HS-27A (cell line): ENCODE measurements at regions not wholly inside any gene's neighbourhood (a gene's known extent, or its start where the extent isn't known, plus 50 kb on each side); places are given as distances from the start of the nearest gene placed in this dataset.
A peak's percentile ranks its signal among the peaks of the same experiment; 100 is the strongest.
"Not testable (repeated sequence)": the region's sequence is repeated elsewhere in the genome, so short reads cannot be mapped to it uniquely, and the experiment has no call there.

Source experiments
- DNase-seq: peaks from one replicate; pipeline ENCODE4 v3.0.0-alpha.2; 2012; ENCODE audit warnings: low read depth, missing footprints

DNA sequence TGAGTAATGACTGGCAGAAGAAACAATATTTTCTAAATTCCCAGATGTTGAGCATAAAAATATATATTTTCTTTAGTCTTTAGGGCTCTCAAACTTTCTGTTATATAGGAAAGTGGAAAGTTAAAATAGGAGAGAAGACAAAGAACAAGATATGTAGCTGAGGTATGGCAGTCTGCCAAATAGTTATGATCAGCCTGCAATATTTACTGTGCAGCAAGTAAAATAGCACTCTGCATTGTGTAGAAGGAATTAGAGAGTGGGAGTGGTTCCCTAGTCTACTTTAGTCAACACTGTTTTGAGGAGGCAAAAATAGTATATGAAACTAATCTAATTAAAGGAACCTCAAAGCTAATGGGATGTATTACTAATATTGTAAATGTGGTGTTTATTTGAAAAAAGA lies 978.1 kb upstream of the ALCAM start:
- peak; percentile 29 for DNase-seq

DNA sequence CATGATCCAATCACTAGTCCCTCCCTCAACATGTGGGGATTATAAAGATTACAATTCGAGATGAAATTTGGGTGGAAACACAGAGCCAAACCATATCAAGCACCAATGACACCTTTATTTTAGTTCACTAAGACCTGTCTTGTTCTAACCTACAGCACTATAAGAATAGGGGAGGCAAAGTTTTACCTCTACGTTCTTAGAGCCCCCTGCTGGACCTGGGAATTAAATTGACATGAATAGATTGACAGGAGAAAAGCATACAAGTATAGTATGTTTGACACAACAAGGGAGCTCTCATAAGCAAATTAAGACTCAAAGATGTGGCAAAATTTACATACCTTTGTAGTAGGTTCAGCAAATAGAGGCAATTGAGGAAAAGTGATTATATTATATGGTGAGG lies 974.4 kb upstream of the ALCAM start:
- DNase-seq = no peak

DNA sequence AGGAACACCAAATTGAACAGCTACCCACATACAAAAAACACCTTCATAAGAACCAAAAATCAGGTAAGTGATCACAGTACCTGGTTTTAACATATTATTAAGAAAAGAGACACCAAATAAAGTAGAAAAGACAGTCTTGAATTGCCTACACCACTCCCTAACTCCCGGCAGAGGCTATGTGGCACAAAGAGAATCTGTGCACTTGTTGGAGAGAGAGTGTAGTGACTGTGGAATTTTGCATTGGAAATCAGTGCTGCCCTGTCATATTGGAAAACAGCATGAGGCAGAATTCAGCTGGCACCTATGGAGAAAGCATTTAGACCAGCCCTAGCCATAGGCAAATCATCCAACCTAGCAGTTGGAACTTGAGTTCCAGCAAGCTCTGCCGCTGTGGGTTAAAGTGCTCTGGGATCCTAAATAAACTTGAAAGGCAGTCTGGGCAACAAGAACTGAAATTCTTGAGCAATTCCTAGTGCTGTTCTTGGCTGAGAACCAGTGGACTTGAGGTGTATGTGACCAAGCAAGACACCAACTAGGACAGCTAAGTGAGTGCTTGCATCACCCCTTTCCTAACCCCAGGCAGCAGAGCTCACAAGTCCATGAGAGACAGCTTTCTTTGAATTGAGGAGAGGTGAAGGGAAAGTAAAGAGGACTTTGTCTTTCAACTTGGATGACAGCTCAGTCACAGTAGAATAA lies 969.6 kb upstream of the ALCAM start:
- no peak for DNase-seq

DNA sequence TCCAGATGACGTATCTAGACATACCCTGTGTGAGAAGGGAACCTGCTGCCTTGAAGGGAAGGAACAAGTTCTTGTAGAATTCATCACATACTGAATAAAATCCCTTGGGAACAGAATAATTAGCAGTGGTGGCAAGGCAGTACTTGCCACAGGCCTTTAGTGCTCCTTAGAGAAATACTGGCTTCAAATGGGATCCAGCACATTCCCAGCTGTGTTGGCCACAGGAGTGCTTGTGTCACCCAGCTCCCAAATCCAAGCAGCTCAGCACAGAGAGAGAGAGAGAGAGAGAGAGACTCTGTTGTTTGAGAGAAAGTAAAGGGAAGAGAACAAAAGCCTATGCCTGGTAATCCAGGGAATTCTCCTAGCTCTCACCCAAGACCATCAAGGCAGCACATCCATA lies 969.0 kb upstream of the ALCAM start:
- no peak for DNase-seq

DNA sequence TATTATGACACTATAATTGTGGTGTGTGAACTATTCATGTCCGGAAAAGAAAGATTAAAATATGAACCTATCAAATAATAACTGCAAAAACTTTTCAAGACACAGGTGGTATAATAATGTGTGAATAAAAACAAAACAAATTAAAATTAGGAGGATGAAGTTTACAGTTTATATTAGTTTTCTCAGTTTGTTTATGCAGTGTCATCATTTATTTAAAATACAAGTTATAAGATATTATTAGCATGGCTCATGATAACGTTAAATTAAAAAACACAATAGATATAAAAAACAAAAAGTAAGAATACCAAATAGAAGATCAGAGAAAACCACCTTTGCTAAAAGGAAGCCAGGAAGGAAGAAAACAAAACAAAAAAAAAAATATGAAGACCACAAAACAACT lies 963.8 kb upstream of the ALCAM start:
- DNase-seq = no peak

DNA sequence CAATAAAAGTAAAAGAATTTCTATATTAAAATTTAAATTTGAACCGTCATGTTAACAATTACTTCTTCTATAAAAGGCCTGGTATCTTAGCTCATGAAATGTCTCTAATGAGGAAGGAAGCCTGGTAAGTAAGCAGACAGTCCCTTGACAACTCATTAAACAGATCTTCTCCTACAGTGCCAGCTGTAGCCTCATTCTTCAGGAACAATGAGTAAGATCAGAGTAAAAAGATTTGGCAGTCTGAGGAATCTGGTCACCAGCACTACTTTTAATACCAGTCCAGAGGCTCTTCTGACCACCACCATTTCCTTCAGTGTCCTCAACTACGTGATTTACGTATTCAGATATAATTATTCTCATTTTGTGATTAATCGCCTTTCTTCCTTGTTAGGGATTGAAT lies 955.0 kb upstream of the ALCAM start:
- DNase-seq = no peak

DNA sequence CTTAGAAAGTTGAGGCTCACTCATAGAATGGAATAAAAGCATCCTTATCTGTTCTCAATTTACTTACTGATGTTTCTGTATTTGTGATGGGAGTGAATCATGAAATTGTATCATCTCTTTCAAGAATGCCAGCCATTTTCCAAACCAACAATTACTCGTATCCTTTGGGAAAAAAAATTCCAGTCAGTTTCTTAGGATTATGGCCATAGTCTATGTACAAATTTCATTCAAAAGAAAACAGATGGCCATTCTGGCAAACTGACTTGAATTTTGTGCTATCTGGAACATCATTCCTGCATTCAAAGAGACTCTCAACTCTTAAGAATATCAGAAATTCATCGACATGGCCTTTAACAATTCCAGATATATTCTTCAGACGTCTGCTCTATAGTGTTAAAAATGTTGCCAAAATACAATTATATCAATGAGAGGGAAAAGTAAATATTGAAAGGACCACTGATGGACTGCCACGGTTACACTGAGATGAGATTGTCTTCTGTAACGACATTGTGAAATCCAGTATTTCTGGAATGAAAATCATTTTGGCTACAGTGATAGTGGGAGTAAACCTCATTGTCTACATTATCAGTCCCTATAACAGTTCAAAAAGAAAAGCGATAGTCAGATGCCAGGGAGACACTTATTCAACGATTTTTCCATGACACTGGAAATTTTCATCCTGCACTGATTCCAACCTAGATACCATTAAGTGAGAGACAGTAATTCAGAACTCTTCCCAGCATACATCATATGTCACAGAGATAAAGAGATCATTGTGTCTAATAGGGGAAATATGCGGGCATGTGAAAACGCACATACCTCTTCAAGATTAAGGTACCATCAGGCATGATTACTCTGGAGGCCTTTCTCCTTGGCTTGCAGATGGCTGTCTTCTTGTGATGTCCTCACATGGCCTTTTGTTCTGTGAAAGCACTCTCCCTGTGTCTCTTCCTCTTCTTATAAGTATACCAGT lies 953.8 kb upstream of the ALCAM start:
- no peak for DNase-seq

DNA sequence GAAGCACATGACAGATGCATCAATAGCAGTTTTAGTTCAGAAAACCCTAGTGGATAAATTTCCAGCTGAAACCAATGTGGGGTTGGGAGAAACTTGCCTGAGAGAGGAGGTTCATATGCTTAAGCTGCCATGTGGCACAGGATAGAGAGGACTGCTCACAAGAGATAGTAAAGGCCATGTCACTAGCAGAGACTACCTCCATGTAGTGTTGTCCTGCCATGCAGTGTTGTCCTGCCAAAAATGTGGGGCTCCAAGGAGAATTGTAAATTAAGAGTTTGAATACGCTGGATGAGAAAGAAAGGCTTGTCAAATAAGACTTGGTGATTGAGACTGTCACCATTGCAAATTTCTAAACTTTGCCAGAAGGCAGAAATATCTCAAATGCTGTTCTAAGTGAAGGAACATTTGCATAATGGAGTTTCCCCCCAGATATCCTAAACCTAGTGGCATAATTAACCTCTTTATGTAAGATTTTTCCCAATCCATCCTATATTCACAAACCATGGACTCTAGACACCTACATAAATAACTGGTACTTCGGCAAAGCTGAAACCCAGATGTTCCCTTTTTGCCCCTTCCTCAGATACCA lies 938.3 kb upstream of the ALCAM start:
- DNase-seq = no peak

DNA sequence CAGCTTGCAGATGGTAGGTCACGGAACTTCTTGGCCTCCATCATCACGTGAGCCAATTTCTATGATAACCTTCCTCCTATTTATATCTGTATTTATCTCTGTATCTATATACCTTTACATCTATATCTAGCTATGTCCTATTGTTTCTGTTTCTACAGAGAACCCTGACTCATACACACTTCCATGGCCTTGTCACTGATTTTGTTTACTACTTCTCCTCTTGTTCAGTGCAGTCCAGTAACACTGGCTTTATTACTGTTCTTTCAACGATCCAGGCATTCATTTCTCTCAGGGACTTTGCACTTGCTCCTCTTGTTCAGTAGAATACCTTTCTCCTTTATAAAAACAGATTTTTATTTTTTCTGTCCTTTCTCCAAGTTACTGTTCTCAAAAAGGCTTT lies 937.0 kb upstream of the ALCAM start:
- no peak for DNase-seq

DNA sequence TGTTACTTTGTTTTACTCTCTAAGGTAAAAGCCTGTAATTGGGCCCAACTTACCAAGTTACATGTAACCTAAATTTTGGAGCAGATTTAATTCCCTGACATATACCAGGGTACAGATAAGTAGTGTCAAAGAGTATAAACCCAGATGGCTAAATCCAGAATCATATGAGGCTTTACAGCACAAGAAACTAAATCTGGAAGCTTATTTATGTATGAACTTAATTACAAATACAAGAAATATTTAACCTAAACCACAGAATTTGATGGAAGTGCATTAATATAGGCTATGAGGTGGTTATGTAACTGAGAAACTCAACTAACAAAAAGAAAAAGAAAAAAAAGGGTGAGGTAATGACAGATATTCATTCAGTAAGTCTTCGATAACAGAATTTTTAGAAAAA lies 930.2 kb upstream of the ALCAM start:
- DNase-seq = no peak

DNA sequence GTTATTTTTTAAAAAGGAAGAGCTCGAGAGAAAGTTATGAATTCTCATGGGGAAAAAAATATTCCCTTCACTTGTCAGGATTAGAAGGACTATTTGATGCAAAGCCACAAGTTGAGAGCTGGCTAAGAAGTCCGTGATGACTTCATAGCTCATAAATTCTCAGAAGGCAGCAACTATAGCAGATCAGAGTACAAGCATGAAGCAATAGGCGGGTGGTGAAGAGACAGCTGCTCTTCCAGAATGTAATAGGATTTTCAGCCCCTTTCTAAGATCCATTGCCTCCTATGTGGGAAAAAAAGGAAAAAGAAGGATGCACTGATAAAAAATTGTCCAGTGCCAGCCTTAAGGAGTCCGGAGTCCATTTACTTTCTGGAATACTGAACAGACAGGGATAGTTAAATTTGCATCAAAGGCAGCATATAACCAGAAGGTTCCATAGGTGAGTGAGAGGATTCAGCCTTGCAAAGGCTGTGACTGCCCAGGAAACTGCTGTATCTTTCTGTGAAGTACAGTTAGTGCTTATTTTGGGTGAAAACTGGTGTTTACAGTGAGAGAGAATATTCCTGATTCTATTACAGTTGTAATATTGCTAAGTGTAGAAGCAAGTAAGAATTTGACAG lies 929.5 kb upstream of the ALCAM start:
- DNase-seq = peak; percentile 75

DNA sequence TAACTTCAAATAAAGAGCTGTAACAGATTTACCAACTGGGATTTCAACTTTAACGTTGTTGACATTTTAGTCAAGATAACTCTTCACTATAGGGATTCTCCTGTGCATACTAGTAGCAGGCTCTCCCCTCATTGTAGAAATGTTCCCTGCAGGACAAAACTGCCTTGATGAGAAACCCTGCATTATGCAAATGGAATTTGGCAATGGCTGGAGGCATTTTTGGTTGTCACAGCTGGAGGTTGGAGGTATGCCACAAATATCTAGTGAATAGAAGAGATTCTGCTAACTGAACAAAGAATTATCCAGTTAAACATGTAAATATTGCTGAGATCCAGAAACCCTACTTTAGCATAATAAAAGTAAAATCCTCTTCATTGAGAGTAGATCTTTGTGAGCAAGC lies 928.8 kb upstream of the ALCAM start:
- peak; percentile 68 for DNase-seq

DNA sequence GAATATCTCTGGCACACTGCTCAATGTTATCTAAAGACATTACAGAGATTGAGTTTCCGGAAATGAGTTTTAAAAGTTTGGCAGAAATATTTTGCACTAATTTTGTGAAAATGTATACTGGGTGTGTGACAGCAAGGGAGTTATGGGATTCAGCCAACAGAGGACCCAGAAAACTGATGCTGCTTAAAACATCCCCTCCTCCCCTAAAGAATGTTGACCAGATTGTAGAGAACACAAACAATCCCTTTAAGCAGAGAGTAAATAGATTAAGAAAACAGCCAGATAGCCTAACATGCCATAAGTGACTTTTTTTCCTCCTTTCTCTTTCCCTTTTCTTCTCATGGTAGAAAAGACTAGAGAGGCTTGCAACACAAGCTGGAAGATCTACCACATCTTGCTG lies 928.0 kb upstream of the ALCAM start:
- DNase-seq = no peak

DNA sequence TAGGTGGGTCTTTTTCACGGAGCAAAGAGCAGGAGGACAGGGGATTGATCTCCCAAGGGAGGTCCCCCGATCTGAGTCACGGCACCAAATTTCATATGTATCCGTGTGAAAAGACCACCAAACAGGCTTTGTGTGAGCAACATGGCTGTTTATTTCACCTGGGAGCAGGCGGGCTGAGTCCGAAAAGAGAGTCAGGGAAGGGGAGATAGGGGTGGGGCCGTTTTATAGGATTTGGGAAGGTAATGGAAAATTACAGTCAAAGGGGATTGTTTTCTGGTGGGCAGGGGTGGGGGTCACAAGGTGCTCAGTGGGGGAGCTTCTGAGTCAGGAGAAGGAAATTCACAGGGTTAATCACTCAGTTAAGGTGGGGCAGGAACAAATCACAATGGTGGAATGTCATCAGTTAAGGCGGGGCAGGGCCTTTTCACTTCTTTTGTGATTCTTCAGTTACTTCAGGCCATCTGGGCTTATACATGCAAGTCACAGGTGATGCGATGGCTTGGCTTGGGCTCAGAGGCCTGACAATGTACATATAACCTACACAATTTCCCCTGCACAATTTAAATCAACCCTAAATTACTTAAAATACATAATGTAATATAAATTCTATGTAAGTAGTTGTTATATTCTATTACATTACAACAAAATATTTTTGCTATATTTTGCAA lies 921.3 kb upstream of the ALCAM start:
- DNase-seq = not testable (repeated sequence)

DNA sequence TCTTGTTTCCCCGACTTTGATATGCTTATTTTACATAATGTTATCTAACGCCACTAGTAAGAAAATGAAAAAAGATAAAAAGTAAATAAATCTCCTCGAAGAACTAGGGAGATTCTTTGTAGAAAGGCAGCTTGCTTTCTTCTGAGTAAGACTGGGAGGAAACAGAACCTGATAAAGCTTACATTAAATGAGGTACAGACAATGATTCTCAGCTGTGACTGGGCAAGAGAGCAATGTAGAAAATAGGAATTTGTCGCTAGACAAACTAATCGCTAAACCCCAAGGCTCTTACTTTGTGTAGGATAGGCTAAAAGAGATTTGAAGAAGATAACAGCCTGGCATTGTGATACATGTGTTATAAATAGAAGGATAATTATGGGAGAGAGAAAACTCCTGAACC lies 919.0 kb upstream of the ALCAM start:
- no peak for DNase-seq

DNA sequence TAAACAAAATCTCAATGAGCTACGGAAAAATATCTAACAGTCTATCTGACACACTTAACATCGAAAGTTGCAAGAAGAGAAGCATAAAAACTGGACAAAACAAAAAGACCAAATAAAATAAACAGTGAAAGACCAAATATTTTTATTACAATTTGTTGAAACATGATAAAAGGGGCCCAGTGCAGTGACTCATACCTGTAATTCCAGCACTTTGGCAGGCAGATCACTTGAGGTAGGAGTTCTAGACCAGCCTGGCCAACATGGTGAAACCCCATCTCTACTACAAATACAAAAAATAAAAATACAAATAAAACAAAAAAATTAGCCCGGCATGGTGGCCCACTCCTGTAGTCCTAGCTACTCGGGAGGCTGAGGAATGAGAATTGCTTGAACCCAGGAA lies 914.0 kb upstream of the ALCAM start:
- DNase-seq = no peak

DNA sequence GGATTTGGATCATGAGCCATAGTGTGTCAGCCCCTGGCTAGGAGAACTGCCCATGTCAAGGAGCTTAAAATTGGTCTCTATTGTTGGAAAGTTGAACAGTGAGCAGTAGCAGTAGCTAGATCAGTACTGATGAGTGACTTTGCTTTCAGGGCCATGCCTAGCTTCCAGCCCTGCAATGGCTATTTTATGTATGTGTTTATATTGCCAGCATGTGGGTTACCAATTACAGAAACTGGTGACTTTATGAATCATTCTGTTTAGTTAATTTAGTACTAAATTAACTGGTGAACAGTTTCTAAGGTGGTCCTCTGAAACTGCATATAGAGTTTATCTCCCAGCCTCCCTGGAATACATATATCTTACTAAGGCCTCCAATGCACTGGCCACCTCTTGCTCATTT lies 908.1 kb upstream of the ALCAM start:
- no peak for DNase-seq

DNA sequence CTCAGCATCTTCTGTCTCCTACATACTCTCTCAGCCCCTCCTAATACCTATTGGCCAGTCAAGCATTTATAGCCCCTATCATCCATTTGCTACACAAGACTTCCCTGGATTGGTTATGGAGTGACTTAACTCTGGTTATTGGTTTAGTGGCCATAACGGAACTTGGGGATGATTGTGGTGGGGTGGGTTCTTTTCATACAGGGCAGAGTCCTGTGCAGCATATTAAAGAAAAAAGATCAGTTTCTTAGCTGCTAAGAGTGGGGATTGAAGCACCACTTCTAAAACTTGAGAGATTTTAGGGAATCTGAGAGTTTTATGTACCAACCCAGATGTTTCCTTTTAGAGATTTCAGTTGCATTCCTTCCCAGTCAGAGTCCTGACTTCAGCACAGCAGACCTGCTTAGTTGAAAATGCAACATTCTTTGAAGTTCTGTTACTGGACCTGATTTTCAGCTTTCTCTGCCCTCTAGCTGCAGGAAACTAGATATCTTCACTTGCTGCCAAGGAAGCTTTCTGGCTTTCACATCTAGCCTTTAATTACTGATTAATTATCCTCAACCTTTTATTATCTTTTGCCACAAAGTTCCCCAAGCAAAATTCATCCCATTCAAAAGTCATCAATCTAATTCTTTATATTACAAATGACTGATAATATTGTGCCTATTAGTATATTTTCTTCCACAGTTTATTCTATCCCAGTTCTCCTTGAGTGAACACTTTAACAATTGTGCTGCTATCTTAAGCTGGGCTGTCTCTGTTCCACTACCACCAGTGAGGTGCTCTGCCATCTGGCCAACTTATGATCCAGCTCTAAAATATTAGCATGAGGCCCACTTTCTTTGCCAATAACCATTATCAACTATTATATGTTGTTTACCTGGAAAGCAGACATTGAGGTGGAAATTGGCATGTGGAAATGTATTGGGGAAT lies 906.0 kb upstream of the ALCAM start:
- no peak for DNase-seq

DNA sequence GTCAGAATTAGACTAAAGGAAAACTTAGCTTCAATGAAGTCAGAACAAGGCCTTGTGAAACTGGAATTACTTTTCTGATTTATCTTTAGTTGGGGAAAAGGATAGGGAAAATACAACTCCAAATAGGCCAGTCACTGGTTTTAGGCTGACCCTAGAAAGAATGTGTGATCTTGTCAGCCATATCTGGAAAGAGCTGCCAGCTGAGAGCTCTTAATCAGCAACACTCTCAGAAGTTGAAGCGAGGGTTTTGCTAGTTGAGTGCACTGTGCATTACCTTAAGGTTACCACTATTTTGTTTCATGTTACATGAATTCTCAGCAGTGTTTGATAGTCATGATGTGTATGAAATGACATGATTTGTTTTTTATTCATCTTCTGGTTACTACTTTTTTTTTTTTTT lies 905.3 kb upstream of the ALCAM start:
- DNase-seq = no peak

DNA sequence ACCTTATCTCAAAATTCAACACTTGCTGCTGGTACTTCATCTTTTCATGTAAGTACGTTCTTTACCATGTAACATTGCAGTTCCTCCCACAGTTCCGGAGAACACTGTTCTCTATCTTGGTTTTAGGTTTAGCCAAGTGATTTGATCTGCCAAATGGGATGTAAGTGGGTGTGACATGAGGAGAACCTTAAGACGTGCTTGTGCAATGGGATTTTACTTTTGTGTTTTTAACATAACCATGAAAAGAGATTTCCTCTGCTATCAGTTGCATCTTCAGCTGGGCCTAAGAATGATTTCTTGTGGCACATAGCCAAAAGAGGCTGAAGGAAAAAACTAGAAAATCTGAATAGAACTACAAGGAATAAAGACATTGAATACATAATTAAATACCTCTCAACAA lies 894.5 kb upstream of the ALCAM start:
- DNase-seq = no peak

DNA sequence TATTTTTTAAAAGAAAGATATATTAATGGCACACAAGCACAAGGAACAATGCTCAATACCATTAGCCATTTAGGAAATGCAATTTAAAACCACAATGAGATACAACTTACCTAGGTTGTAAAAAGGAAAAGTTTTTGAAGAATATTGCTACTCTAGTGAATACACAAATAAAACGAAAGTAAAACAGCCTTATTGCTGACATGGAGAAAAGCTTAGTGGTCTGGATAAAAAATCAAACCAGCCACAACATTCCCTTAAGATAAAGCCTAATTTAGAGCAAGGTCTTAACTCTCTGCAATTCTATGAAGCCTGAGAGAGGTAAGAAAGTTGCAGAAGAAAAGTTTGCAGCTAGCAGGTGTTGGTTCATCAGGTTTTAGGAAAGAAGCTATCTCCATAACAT lies 892.7 kb upstream of the ALCAM start:
- no peak for DNase-seq
